Activated naive CD4-positive, alpha-beta T cell treated with anti-CD3 and anti-CD28 coated beads, Interleukin-2, amount 50 U/mL, for 72 hours (primary cell): ENCODE measurements at regions not wholly inside any gene's neighbourhood (a gene's known extent, or its start where the extent isn't known, plus 50 kb on each side); places are given as distances from the start of the nearest gene placed in this dataset.

ENCODE experiments used
- ATAC-seq, 2 donors: fragments of 150-1000 bp; cut with Tn5 transposase; 2 replicates each; pipeline ENCODE4 v1.10.0; 2021; ENCODE audit warnings: mild to moderate bottlenecking in 2 of 2, moderate library complexity in 2 of 2
- DNase-seq, 2 donors: peaks; one replicate each; pipeline ENCODE4 v3.0.0; 2021 to 2022; ENCODE audit warnings: low spot score in 2 of 2
- H3K27ac Mint-ChIP-seq, 2 donors: one replicate each; pipeline ENCODE4 v1.8.0; 2022; ENCODE audit warnings: mild to moderate bottlenecking in 2 of 2, mixed read lengths in 2 of 2
- H3K36me3 Mint-ChIP-seq, 2 donors: one replicate each; pipeline ENCODE4 v1.8.0; 2022; ENCODE audit warnings: mixed read lengths in 2 of 2
- H3K9me3 Mint-ChIP-seq, 2 donors: one replicate each; pipeline ENCODE4 v1.8.0; 2022; ENCODE audit warnings: mixed read lengths in 2 of 2

DNA sequence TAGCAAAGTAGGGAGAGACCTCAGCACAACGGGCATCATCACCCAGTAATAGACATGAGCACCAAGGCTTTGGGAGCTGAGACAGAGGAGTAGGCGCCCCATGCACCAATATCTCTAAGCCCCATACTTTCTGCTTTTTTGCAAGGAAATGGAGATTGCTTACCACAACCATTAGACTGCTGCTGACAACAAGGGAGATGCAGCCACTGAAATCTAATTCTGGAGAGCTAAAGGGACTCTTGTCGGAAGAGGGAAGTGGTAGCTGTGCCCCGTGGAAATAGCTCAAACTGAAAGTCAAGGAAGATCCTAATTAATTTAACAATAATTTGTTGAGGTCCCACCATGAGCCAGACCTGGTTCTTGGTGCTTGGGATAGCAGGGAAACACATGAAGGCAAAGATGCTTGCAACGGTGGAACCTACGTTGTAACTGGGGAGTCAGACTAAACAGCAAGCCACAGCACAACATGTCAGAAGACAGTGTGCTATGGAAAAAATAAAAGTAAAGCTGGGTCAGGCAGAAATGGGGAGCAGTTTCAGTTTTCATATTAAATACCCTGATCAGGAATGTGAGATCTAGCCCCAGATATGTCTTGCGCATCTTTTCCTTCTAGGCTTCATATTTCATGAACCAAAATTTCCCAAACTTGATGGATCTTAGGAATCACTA lies 1131.0 kb downstream of the BCL11B start:
- Mint-ChIP-seq H3K36me3 (peaks cover 12 to 14% of the 10 kb centered on the region in 2 donors), H3K27ac (peak overlapping the region; percentile 93 to 96), H3K9me3 (peaks cover 3 to 4% of the 10 kb centered on the region in 2 donors)
- DNase-seq (no peak), ATAC-seq (peak; percentile 14 to 33)

DNA sequence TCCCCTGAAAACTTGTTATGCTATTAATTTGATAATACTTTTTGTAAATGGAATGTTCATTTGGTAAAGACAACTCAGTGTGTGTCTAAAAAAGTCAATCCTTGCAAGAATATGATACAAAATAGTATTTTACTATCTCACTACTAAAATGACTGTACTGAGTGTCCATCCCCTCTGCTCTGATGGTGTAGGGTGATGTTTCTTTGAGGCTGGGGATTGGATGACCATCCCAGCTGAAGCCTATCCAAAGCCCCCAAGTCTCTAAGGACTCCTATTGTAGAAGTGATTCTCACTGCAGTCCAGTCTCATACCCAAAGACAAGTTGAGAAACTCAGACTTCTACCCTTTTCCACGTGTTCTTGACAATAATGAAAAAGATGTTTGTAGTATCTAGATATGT lies 1128.4 kb downstream of the BCL11B start:
- peak overlapping the region; percentile 58 to 93 for H3K27ac Mint-ChIP-seq
- DNase-seq (no peak), ATAC-seq (peak in 1 of 2 donors; percentile 51)
- H3K9me3 Mint-ChIP-seq = peaks cover 3 to 4% of the 10 kb centered on the region in 2 donors
- H3K36me3 Mint-ChIP-seq = peaks cover 12 to 14% of the 10 kb centered on the region in 2 donors

DNA sequence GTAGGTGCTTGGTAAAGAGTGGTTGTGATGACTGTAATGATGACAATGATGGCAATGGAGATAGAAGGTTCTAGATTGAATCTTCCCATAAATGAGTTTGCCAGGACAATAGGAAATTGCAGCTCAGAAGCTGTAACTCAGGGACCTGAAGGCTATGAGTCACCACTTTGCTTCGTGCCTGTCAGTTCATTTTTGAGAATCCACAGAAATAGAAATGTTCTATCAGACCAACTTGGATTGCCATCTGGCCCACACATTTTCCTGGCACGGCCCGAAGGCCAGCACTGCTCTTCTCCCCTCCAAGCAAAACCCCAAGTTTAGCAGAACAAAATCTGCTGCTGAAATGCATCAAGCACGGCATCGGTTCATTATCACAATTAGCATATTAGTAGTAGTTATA lies 1127.0 kb downstream of the BCL11B start:
- peaks cover 3 to 4% of the 10 kb centered on the region in 2 donors for H3K9me3 Mint-ChIP-seq
- H3K36me3 Mint-ChIP-seq = peaks cover 18 to 25% of the 10 kb centered on the region in 2 donors
- H3K27ac Mint-ChIP-seq = peak overlapping the region in 1 of 2 donors; percentile 93
- DNase-seq (no peak), ATAC-seq (peak in 1 of 2 donors; percentile 10)

DNA sequence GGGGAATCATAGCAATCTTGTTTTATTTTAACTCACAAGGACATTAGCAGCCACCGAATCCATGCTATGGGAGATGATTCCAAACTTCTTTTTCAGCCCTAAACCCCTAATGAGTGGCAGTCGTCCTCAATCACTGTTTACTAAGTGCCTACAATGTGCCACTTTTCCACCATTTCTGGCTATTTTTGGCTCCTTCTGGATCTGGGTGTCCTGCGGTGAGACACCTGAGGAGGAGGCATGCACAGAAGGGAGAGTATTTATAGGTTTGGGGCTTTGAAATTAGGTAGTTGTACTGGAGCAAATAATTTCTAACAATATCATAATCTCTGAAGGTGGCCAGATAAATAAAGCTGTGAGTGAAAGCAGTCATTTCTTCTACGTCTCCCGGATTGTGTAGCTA lies 1125.6 kb downstream of the BCL11B start:
- Mint-ChIP-seq H3K27ac (peak overlapping the region in 1 of 2 donors; percentile 2), H3K9me3 (peaks cover 3 to 4% of the 10 kb centered on the region in 2 donors), H3K36me3 (peaks cover 18 to 39% of the 10 kb centered on the region in 2 donors)
- no peak for DNase-seq
- no peak for ATAC-seq

DNA sequence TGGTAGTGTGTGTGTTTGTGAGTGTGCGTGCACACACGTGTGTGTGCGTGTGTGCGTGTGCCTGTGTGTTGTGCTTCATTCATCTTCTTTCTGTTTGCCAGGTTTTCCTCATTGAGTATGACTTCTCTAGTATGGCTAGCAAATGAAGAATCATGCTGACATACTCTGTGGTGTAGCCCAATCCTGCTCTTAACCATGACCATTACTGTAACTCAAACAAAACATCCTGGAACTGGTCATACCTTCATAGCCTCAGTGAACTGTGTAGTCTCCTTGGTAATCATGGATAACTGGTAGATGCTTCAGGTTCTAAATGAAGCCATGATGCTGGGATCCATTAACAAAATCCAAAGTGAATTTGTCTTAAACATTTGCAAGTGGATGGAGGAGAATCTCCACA lies 1117.7 kb downstream of the BCL11B start:
- peak; percentile 34 to 43 for ATAC-seq
- DNase-seq = no peak
- H3K9me3 Mint-ChIP-seq = no peaks in the 10 kb centered on the region
- no peak overlapping the region for H3K27ac Mint-ChIP-seq
- peaks cover 0 to 29% of the 10 kb centered on the region in 2 donors for H3K36me3 Mint-ChIP-seq

DNA sequence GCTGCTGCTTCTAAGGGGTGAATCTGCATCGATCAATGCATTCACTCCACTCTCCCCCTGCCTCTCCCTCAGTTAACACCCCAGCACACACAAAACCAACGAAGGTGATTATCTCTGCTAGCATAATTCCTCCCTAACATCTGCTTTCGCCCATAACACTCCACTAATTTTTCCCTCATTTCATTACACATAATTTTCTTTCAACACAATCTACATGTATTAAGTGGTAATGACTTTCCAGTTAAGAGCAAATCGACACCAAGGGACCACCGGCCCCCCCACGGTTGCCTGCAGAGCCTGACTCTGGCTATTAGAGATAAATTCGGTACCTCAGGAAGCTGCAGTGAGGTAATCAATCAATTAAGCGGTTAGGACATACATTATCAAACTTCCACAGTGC lies 1115.6 kb downstream of the BCL11B start:
- ATAC-seq = no peak
- Mint-ChIP-seq H3K9me3 (no peaks in the 10 kb centered on the region), H3K27ac (peak overlapping the region; percentile 37 to 60), H3K36me3 (peaks cover 0 to 13% of the 10 kb centered on the region in 2 donors)
- no peak for DNase-seq

DNA sequence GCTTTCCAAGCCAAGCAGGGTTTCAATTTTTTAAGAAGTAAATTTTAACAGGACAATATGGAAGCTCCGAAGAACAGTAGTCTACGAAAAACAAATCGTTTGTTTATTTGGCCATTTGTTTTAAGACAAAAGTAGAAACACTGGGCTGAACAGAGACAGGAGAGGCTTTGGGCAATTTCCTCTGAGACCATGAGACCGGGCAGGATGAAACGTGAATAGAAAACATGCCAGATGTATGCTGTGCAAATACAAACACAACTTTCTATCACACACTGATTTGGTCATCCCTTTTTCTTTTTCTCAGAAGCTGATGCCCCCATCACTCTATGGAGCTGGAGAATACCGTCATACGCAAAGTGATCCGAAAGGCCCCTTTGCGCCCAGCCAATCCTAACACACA lies 1111.1 kb downstream of the BCL11B start:
- no peak overlapping the region for H3K27ac Mint-ChIP-seq
- peaks cover 10 to 28% of the 10 kb centered on the region in 2 donors for H3K36me3 Mint-ChIP-seq
- ATAC-seq (no peak), DNase-seq (no peak)
- H3K9me3 Mint-ChIP-seq = peaks cover 0 to 5% of the 10 kb centered on the region in 2 donors

DNA sequence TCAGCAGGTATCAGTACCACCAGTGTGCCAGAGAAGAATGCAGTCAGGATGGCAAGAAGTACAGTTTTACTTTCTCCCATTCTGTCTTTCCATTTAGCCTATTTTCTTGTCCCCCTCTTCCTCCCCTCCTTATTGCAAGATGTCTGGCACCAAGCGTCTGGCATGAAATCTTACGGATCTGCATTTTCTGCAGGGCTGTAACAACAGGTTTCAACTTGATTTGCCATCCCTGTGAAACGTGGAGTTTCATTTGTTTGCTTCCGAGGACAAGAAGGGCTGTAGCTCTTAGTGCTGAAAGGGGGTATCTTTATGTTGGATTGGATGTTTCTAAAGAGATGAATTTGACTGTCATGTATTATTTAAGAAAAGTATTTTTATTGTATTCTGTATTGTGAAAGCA lies 1110.6 kb downstream of the BCL11B start:
- peaks cover 15 to 32% of the 10 kb centered on the region in 2 donors for H3K36me3 Mint-ChIP-seq
- ATAC-seq = no peak
- H3K9me3 Mint-ChIP-seq = peaks cover 0 to 5% of the 10 kb centered on the region in 2 donors
- no peak overlapping the region for H3K27ac Mint-ChIP-seq
- DNase-seq = no peak

DNA sequence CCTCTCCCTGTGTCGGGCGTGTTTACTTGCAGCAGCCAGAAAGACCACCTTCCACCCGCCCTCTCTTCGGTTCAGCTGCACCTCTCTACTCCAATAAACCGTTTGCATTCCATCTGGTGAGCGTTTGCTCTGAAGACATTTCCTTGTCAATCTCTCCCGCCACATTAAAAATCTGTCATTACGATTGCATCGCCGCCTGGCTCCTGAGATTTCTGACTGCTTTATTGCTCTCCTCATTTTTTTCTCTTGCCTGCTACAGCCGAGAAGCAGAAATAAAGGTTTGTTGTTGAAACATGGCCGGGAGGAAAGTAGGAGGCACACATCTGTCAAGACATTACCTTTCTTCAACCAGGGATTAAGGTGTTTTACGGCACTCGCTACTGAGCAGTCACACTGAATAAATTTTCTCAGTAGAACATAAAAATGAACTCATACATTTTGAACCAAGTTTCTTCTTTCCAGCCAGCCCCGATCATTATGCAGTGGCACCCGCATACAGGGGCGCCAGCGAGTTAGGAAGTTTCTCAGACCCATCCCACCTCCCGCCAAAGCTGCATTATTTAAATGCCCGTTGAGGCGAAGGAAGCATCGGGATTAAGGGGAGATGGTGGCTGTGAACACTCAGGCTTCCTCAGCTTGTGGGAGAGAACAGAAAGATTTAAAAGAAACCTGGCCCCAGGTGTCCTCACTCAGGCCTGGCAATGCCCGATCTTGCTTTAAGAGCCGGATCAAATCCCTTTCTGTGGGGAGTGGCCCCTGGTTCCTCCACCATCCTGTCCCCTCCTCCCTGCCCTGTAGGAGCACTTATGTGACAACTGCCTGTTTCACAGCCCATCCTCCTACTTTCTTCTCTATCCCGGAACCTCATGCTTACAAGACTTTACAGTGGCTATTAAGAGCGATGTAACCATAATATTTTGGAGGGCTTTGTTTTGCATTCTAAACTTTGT lies 1108.9 kb downstream of the BCL11B start:
- H3K27ac Mint-ChIP-seq = peak overlapping the region; percentile 35 to 77
- no peak for DNase-seq
- no peak for ATAC-seq
- H3K36me3 Mint-ChIP-seq = peaks cover 27 to 47% of the 10 kb centered on the region in 2 donors
- H3K9me3 Mint-ChIP-seq = peaks cover 1 to 10% of the 10 kb centered on the region in 2 donors

DNA sequence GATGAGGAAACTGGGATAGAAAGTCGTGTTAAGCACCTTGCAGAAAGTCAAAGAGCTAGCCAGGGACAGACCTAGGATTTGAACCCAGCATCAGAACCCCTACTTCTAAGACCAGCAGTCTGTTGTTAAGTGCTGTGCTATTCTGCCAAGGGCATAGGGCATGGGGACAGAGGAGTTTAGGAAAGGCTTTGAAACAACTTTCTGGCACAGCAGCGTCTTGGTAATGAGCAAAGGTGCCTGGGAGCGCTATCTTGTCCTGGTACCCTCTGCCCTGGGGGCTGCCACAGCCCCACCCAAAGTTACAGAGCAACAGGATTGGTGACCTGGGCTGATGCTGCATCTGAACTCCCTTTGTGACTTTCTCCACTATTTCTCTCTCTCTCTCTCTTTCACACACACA lies 1108.1 kb downstream of the BCL11B start:
- ATAC-seq = no peak
- peaks cover 4 to 14% of the 10 kb centered on the region in 2 donors for H3K9me3 Mint-ChIP-seq
- H3K36me3 Mint-ChIP-seq = peaks cover 32 to 48% of the 10 kb centered on the region in 2 donors
- DNase-seq = no peak
- H3K27ac Mint-ChIP-seq = no peak overlapping the region

DNA sequence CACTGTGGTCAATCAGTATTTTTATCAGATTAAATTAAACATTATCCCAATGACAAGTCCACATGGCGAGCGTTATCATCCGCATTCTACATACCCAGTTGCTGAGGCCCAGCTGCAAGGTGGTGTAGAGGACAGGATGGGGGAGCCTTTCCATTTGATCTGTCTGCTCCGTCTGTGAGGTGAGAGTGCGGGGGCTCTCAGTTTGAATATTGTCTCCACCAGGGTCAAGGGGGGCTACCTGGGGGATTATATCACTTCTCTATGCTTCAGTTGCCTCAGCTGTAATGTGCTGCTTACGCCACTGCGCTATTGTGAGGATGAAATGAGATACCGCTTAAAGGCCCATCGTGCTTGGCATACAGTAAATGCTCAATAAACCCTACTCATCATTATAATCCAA lies 1106.0 kb downstream of the BCL11B start:
- Mint-ChIP-seq H3K27ac (peak overlapping the region in 1 of 2 donors; percentile 100), H3K9me3 (peaks cover 4 to 14% of the 10 kb centered on the region in 2 donors), H3K36me3 (peaks cover 32 to 60% of the 10 kb centered on the region in 2 donors)
- DNase-seq (no peak), ATAC-seq (no peak)

DNA sequence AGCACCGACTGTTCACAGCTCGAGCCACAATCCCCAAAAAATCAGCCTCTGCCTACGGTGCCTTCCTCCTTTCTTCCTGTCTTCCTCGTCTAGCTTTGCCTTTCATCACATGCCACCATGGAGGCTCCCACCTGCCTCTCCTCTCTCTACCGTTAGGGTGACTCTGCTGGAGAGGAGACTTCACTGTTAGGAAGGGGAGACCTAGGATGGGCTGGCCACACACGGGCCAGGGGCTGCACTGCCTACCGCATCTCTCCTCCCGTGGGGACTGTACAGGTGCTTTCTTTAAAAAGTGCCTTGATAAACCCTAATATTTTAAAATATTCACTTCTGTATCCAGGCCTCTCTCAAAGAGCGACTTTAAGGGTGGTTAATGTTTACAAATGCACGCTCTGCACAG lies 1104.7 kb downstream of the BCL11B start:
- ATAC-seq = no peak
- Mint-ChIP-seq H3K27ac (peak overlapping the region; percentile 99 to 100), H3K36me3 (peaks cover 32 to 60% of the 10 kb centered on the region in 2 donors), H3K9me3 (peaks cover 4 to 14% of the 10 kb centered on the region in 2 donors)
- no peak for DNase-seq

DNA sequence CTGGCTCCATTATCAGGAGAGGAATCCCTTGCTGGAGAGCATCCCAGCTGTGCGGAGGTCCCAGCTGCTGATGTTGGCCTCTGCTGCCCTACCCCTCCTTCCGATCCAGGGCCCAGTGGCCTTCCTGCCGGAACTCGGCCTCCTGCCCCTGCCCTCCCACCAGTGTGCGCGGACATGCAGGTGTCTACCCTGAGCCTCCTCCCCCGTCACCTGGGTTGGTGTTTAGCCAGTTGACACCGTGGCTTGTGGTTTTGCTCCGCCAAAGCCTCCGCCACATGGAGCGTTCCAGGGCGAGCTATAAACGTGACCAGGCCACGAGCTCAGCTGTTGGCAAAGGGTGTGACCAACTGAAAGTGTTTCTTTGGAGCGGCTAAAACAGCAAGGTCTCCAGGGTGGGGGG lies 1104.3 kb downstream of the BCL11B start:
- ATAC-seq (peak in 1 of 2 donors; percentile 3), DNase-seq (no peak)
- Mint-ChIP-seq H3K36me3 (peaks cover 30 to 58% of the 10 kb centered on the region in 2 donors), H3K9me3 (peaks cover 4 to 12% of the 10 kb centered on the region in 2 donors), H3K27ac (peak overlapping the region; percentile 99 to 100)

DNA sequence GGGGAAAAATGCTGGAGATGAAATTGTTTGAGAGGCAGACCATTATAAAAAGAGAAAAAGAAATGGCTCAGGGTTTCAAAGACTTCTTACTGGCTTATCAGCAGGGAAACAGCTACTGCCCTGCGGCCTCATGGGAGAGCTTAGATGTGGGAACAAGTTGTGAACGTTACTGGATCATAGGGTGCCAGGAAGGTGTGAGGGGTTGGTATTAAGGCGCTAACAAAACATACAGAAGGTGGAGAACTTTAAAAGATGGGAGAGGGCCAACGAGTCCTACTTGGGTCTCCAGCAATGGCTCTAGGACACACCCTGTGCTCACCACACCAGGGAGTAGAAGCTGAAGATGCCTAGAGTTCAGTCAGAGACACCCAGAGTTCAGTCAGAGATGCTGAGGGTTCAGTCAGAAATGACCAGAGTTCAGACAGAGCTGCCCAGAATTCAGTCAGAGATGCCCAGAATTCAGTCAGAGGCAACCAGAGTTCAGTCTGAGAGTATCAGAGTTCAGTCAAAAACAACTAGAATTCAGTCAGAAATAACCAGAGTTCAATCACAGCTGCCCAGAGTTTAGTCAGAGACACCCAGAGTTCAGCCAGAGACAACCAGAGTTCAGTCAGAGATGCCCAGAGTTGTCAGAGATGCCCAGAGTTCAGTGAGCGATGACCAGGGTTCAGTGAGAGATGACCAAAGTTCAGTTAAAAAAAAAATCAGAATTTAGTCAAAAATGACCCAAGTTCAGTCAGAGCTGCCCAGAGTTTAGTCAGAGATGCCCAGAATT lies 1103.6 kb downstream of the BCL11B start:
- peaks cover 26 to 51% of the 10 kb centered on the region in 2 donors for H3K36me3 Mint-ChIP-seq
- peak; percentile 56 to 60 for ATAC-seq
- no peak for DNase-seq
- peak overlapping the region; percentile 99 to 100 for H3K27ac Mint-ChIP-seq
- peaks cover 4 to 9% of the 10 kb centered on the region in 2 donors for H3K9me3 Mint-ChIP-seq

DNA sequence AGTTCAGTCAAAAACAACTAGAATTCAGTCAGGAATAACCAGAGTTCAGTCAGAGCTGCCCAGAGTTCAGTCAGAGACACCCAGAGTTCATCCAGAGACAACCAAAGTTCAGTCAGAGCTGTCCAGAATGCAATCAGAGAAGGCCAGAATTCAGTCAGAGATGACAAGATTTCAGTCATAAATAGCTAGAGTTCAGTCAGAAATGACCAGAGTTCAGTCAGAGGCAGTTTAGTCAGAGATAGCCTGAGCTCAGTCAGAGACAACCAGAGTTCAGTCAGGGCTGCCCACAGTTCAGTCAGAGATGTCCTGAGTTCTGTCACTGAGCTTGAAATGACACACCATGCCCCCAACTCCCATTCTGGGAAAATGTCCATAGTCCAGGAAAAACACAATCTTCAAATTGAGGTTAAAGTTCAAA lies 1102.8 kb downstream of the BCL11B start:
- ATAC-seq = peak; percentile 76 to 81
- peak overlapping the region; percentile 99 to 100 for H3K27ac Mint-ChIP-seq

DNA sequence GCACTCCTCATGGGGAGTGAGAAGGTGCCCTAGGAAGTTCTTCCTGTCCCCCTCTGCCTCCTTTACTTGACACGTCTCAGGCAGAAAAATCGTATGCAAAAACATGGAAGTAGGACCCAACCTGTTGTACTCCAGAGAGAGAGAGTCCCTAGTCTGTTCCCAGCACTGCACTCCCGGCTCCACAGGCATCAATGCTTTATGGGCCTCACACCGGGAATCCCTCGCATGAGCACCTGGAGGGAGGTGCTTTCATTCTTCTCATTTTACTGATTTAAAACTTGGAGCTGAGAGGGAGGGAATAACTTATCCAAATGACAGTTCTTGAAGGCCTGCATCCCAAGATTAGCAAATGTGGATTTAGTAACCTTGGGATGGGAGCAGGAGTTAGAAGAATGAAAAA lies 1101.4 kb downstream of the BCL11B start:
- peaks cover 4 to 9% of the 10 kb centered on the region in 2 donors for H3K9me3 Mint-ChIP-seq
- ATAC-seq (no peak), DNase-seq (no peak)
- H3K27ac Mint-ChIP-seq = peak overlapping the region; percentile 99 to 100
- peaks cover 25 to 47% of the 10 kb centered on the region in 2 donors for H3K36me3 Mint-ChIP-seq

More for the DNA sequence above, 1102.8 kb downstream of the BCL11B start:
- Mint-ChIP-seq H3K9me3 (peaks cover 4 to 9% of the 10 kb centered on the region in 2 donors), H3K36me3 (peaks cover 26 to 48% of the 10 kb centered on the region in 2 donors)
- no peak for DNase-seq
